Osteocyte (in vitro differentiated cells): ENCODE measurements at regions not wholly inside any gene's neighbourhood (a gene's known extent, or its start where the extent isn't known, plus 50 kb on each side); places are given as distances from the start of the nearest gene placed in this dataset.
A peak's percentile ranks its signal among the peaks of the same experiment; 100 is the strongest.
"Not testable (repeated sequence)": the region's sequence is repeated elsewhere in the genome, so short reads cannot be mapped to it uniquely, and the experiment has no call there.

Source experiments
- DNase-seq: peaks from one replicate; pipeline ENCODE4 v3.0.0; 2021; ENCODE audit warnings: mixed read lengths; ENCODE audit not compliant: unreplicated experiment; ENCODE audit errors: extremely low spot score
- H3K27ac Mint-ChIP-seq: one replicate; pipeline ENCODE4 v1.8.0; 2021; ENCODE audit warnings: mild to moderate bottlenecking, mixed read lengths; ENCODE audit not compliant: unreplicated experiment
- H3K27me3 Mint-ChIP-seq: one replicate; pipeline ENCODE4 v1.8.0; 2021; ENCODE audit warnings: mixed read lengths; ENCODE audit not compliant: unreplicated experiment
- H3K36me3 Mint-ChIP-seq: one replicate; pipeline ENCODE4 v1.8.0; 2021; ENCODE audit warnings: mixed read lengths; ENCODE audit not compliant: unreplicated experiment
- H3K4me1 Mint-ChIP-seq: one replicate; pipeline ENCODE4 v1.8.0; 2021; ENCODE audit warnings: mixed read lengths; ENCODE audit not compliant: unreplicated experiment
- H3K4me3 Mint-ChIP-seq: one replicate; pipeline ENCODE4 v1.8.0; 2021; ENCODE audit warnings: mild to moderate bottlenecking, moderate library complexity, mixed read lengths; ENCODE audit not compliant: unreplicated experiment
- H3K9me3 Mint-ChIP-seq: one replicate; pipeline ENCODE4 v1.8.0; 2021; ENCODE audit warnings: mixed read lengths; ENCODE audit not compliant: unreplicated experiment
- CTCF ChIP-seq: fragments of 200-600 bp; sonication (generic); IDR thresholded peaks from 2 replicates; pipeline ENCODE4 v1.5.0; 2021; ENCODE audit warnings: antibody characterized with exemption, mild to moderate bottlenecking, moderate library complexity

GRCh38 chr4:154025110-154025509, 236.2 kb upstream of the SFRP2 start:
- no peak for DNase-seq
- H3K27me3 Mint-ChIP-seq = no peaks in the 10 kb centered on the region
- H3K4me3 Mint-ChIP-seq = no peak overlapping the region
- no peak for TF ChIP-seq CTCF
- no peak overlapping the region for H3K27ac Mint-ChIP-seq
- H3K4me1 Mint-ChIP-seq = peaks cover 3% of the 10 kb centered on the region
- H3K36me3 Mint-ChIP-seq = peaks cover 6% of the 10 kb centered on the region
- no peaks in the 10 kb centered on the region for H3K9me3 Mint-ChIP-seq

- Mint-ChIP-seq H3K9me3 (no peaks in the 10 kb centered on the region), H3K4me3 (no peak overlapping the region), H3K27ac (no peak overlapping the region), H3K36me3 (peaks cover 4% of the 10 kb centered on the region), H3K27me3 (no peaks in the 10 kb centered on the region), H3K4me1 (peaks cover 8% of the 10 kb centered on the region)
- TF ChIP-seq CTCF = peak; percentile 19
- DNase-seq = no peak
These were observed 235.3 kb upstream of the SFRP2 start for GRCh38 chr4:154024097-154024694.

- not testable (repeated sequence) for H3K36me3 Mint-ChIP-seq, H3K27ac Mint-ChIP-seq, H3K4me3 Mint-ChIP-seq, DNase-seq, H3K9me3 Mint-ChIP-seq, H3K27me3 Mint-ChIP-seq
- H3K4me1 Mint-ChIP-seq = peaks cover 14% of the 10 kb centered on the region
These were observed 234.8 kb upstream of the SFRP2 start for GRCh38 chr4:154023671-154024070.

- Mint-ChIP-seq H3K9me3 (no peaks in the 10 kb centered on the region), H3K27ac (no peak overlapping the region), H3K36me3 (peaks cover 3% of the 10 kb centered on the region), H3K27me3 (no peaks in the 10 kb centered on the region), H3K4me3 (no peak overlapping the region), H3K4me1 (peaks cover 27% of the 10 kb centered on the region)
- DNase-seq = no peak
- no peak for TF ChIP-seq CTCF
These were observed 230.9 kb upstream of the SFRP2 start for GRCh38 chr4:154019811-154020210.

GRCh38 chr4:154018659-154019058, 229.8 kb upstream of the SFRP2 start:
- Mint-ChIP-seq H3K27ac (no peak overlapping the region), H3K4me3 (no peak overlapping the region), H3K36me3 (peaks cover 3% of the 10 kb centered on the region), H3K9me3 (no peaks in the 10 kb centered on the region), H3K27me3 (no peaks in the 10 kb centered on the region), H3K4me1 (peaks cover 33% of the 10 kb centered on the region)
- DNase-seq = no peak
- TF ChIP-seq CTCF = peak; percentile 42

- H3K27ac Mint-ChIP-seq = peak overlapping the region; percentile 23
- H3K36me3 Mint-ChIP-seq = no peaks in the 10 kb centered on the region
- no peak for TF ChIP-seq CTCF
- no peak overlapping the region for H3K4me3 Mint-ChIP-seq
- no peaks in the 10 kb centered on the region for H3K9me3 Mint-ChIP-seq
- DNase-seq = no peak
- H3K27me3 Mint-ChIP-seq = no peaks in the 10 kb centered on the region
- H3K4me1 Mint-ChIP-seq = peaks cover 35% of the 10 kb centered on the region
These were observed 226.7 kb upstream of the SFRP2 start for GRCh38 chr4:154015578-154015977.
